Parathyroid adenoma (tissue), 2 donors: ENCODE measurements at regions not wholly inside any gene's neighbourhood (a gene's known extent, or its start where the extent isn't known, plus 50 kb on each side); places are given as distances from the start of the nearest gene placed in this dataset.

ENCODE experiments used
- H2AFZ ChIP-seq: fragments of 300-600 bp; sonication (generic); one replicate; pipeline ENCODE4 v1.7.0; 2017; ENCODE audit warnings: antibody characterized with exemption, mild to moderate bottlenecking
- H3K27ac ChIP-seq: fragments of 300-600 bp; sonication (generic); one replicate; pipeline ENCODE4 v1.7.0; 2017
- H3K27me3 ChIP-seq: fragments of 300-600 bp; sonication (generic); one replicate; pipeline ENCODE4 v1.7.0; 2017; ENCODE audit warnings: low read length; ENCODE audit not compliant: control insufficient read depth, insufficient read depth
- H3K36me3 ChIP-seq: fragments of 300-600 bp; sonication (generic); one replicate; pipeline ENCODE4 v1.7.0; 2017; ENCODE audit warnings: low read length; ENCODE audit not compliant: control insufficient read depth, insufficient read depth
- H3K4me1 ChIP-seq: fragments of 300-600 bp; sonication (generic); one replicate; pipeline ENCODE4 v1.7.0; 2017; ENCODE audit warnings: control low read depth
- H3K4me2 ChIP-seq: fragments of 300-600 bp; sonication (generic); one replicate; pipeline ENCODE4 v1.7.0; 2017; ENCODE audit warnings: low read length
- H3K4me3 ChIP-seq: fragments of 300-600 bp; sonication (generic); one replicate; pipeline ENCODE4 v1.7.0; 2017; ENCODE audit warnings: low read depth, low read length
- H3K79me2 ChIP-seq: fragments of 300-600 bp; sonication (generic); one replicate; pipeline ENCODE4 v1.7.0; 2017; ENCODE audit warnings: control low read depth
- H3K9ac ChIP-seq: fragments of 300-600 bp; sonication (generic); one replicate; pipeline ENCODE4 v1.7.0; 2017; ENCODE audit warnings: mild to moderate bottlenecking
- H3K9me3 ChIP-seq: fragments of 300-600 bp; sonication (generic); one replicate; pipeline ENCODE4 v1.7.0; 2017; ENCODE audit warnings: low read length; ENCODE audit not compliant: control insufficient read depth
- TF ChIP-seq, protein P1 (sequence below): fragments of 300-600 bp; sonication (generic); IDR thresholded peaks from one replicate; pipeline ENCODE4 v1.7.0; 2017; ENCODE audit warnings: antibody characterized with exemption, mild to moderate bottlenecking
- donor health status: primary hyperparathyroidism.

- H3K9ac ChIP-seq: no peak overlapping the region
- no peaks in the 10 kb centered on the region for H3K79me2 ChIP-seq
- H2AFZ ChIP-seq: no peak overlapping the region
- TF ChIP-seq, protein P1, sequence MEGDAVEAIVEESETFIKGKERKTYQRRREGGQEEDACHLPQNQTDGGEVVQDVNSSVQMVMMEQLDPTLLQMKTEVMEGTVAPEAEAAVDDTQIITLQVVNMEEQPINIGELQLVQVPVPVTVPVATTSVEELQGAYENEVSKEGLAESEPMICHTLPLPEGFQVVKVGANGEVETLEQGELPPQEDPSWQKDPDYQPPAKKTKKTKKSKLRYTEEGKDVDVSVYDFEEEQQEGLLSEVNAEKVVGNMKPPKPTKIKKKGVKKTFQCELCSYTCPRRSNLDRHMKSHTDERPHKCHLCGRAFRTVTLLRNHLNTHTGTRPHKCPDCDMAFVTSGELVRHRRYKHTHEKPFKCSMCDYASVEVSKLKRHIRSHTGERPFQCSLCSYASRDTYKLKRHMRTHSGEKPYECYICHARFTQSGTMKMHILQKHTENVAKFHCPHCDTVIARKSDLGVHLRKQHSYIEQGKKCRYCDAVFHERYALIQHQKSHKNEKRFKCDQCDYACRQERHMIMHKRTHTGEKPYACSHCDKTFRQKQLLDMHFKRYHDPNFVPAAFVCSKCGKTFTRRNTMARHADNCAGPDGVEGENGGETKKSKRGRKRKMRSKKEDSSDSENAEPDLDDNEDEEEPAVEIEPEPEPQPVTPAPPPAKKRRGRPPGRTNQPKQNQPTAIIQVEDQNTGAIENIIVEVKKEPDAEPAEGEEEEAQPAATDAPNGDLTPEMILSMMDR: no peak
- H3K36me3 ChIP-seq: no peaks in the 10 kb centered on the region
- H3K4me3 ChIP-seq: no peak overlapping the region
- H3K4me1 ChIP-seq: no peaks in the 10 kb centered on the region
- no peaks in the 10 kb centered on the region for H3K27me3 ChIP-seq
- H3K9me3 ChIP-seq: no peaks in the 10 kb centered on the region
- no peak overlapping the region for H3K4me2 ChIP-seq
- H3K27ac ChIP-seq: no peak overlapping the region
Observed at GRCh38 chr2:41919135-41919534, 128.7 kb upstream of the PKDCC start.

- Histone ChIP-seq H3K4me2 (no peak overlapping the region), H3K4me1 (no peaks in the 10 kb centered on the region), H3K4me3 (no peak overlapping the region), H3K9ac (no peak overlapping the region), H3K79me2 (no peaks in the 10 kb centered on the region), H2AFZ (no peak overlapping the region), H3K36me3 (no peaks in the 10 kb centered on the region), H3K27ac (no peak overlapping the region), H3K9me3 (no peaks in the 10 kb centered on the region), H3K27me3 (no peaks in the 10 kb centered on the region)
- TF ChIP-seq, protein P1: no peak
Observed at GRCh38 chr2:41920181-41920580, 127.6 kb upstream of the PKDCC start.

DNA sequence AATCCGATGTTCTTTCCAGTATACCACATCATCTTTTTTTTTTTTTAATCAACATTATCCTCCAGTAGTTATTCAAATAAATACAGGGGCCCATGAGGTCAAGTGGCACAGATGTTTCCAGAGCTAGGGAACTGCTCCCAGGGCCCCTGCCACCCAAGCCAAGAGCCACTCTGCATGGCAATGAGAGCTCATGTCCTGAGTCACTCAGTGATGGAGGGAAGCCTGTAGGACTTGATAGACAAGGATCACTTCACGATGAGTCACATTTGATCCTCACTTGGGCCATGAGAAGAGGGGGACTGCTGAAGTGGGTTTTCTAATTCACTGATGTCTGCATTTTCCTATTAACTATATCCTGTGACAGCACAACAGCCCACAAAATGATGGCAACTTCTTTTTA lies 127.0 kb upstream of the PKDCC start:
- no peaks in the 10 kb centered on the region for H3K9me3 ChIP-seq
- no peak overlapping the region for H3K4me3 ChIP-seq
- H3K9ac ChIP-seq: no peak overlapping the region
- TF ChIP-seq, protein P1: no peak
- H3K27me3 ChIP-seq: no peaks in the 10 kb centered on the region
- H3K79me2 ChIP-seq: no peaks in the 10 kb centered on the region
- no peak overlapping the region for H2AFZ ChIP-seq
- no peak overlapping the region for H3K4me2 ChIP-seq
- H3K27ac ChIP-seq: no peak overlapping the region
- no peaks in the 10 kb centered on the region for H3K4me1 ChIP-seq
- no peaks in the 10 kb centered on the region for H3K36me3 ChIP-seq

- no peak overlapping the region for H3K9ac ChIP-seq
- H3K27me3 ChIP-seq: no peaks in the 10 kb centered on the region
- H3K4me3 ChIP-seq: no peak overlapping the region
- no peaks in the 10 kb centered on the region for H3K4me1 ChIP-seq
- TF ChIP-seq, protein P1: no peak
- no peaks in the 10 kb centered on the region for H3K36me3 ChIP-seq
- no peak overlapping the region for H3K27ac ChIP-seq
- no peak overlapping the region for H3K4me2 ChIP-seq
- H3K9me3 ChIP-seq: no peaks in the 10 kb centered on the region
- no peaks in the 10 kb centered on the region for H3K79me2 ChIP-seq
- no peak overlapping the region for H2AFZ ChIP-seq
Observed at GRCh38 chr2:41922177-41922576, 125.6 kb upstream of the PKDCC start.

DNA sequence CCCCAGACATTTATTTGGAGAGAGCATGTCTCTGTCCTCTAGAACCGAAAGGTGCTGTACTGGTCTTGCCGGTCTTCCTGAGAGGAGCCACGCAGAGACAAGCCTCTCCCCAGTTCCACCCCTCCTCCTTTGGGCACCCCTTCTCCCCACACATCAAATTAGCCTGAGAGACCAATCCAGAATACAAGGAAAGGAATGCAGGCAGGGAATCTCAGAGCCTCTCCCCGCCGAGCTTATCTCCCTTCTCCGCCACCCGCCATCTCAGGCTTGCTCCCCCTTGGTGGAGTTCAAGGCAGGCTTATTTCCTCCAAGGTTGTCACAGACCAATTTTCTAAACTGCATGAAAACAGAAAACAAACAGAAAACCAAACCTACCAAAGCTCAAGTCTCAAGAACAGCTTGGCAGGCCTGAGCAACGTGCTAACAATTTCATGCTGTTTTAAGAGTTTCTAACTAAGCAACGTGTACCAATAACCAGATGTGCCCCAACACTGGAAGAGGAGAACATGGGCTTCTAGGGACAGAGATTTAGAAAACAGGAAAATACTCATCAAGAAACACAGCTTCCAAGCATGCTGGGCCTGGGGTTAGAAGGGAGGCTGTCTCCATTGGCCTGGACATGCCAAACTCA lies 124.5 kb upstream of the PKDCC start:
- no peaks in the 10 kb centered on the region for H3K4me1 ChIP-seq
- H3K27ac ChIP-seq: no peak overlapping the region
- no peaks in the 10 kb centered on the region for H3K79me2 ChIP-seq
- no peak overlapping the region for H3K4me2 ChIP-seq
- H2AFZ ChIP-seq: no peak overlapping the region
- H3K36me3 ChIP-seq: no peaks in the 10 kb centered on the region
- H3K9me3 ChIP-seq: no peaks in the 10 kb centered on the region
- H3K9ac ChIP-seq: no peak overlapping the region
- H3K27me3 ChIP-seq: no peaks in the 10 kb centered on the region
- TF ChIP-seq, protein P1: no peak
- H3K4me3 ChIP-seq: no peak overlapping the region
